Naive thymus-derived CD4-positive, alpha-beta T cell (primary cell): ENCODE measurements at regions not wholly inside any gene's neighbourhood (a gene's known extent, or its start where the extent isn't known, plus 50 kb on each side); places are given as distances from the start of the nearest gene placed in this dataset.

Experiments used
- ATAC-seq: fragments of 150-1000 bp; cut with Tn5 transposase; 2 replicates; pipeline ENCODE4 v1.10.0; 2021; ENCODE audit warnings: mild to moderate bottlenecking, moderate library complexity
- CTCF ChIA-PET: fragments of 350-600 bp; sonication (Branson Sonifier 250); formaldehyde crosslinking; loops from one replicate; lab custom pipeline; 2021; ENCODE audit warnings: antibody characterized with exemption; lab: Charles Lee
- POLR2A ChIA-PET: fragments of 350-600 bp; sonication (Branson Sonifier 250); formaldehyde crosslinking; loops from one replicate; lab custom pipeline; 2021; ENCODE audit warnings: antibody characterized with exemption, inconsistent platforms; lab: Charles Lee
- DNase-seq, 9 donors: peaks; one replicate each; pipeline versions ENCODE4 v3.0.0 to v3.0.0-alpha.2; 2020 to 2022; ENCODE audit warnings: mixed read lengths in 1 of 9
- H3K27ac ChIP-seq: one replicate; pipeline ENCODE4 v1.7.0; 2013; ENCODE audit warnings: mild to moderate bottlenecking, low read depth, low read length, moderate library complexity
- H3K27me3 ChIP-seq, 2 donors: one replicate each; pipeline ENCODE4 v1.7.0; 2013; ENCODE audit warnings: low read length in 2 of 2, mild to moderate bottlenecking in 2 of 2, moderate library complexity in 2 of 2; ENCODE audit not compliant: control insufficient read depth in 2 of 2, insufficient read depth in 2 of 2
- H3K36me3 ChIP-seq, 3 experiments: 1 replicate in 2 of 3; 2 replicates in 1 of 3; pipeline ENCODE4 v1.7.0; 2013; ENCODE audit warnings: low read length in 3 of 3, mild to moderate bottlenecking in 3 of 3, moderate library complexity in 1 of 3; ENCODE audit not compliant: insufficient read depth in 3 of 3, control insufficient read depth in 2 of 3
- H3K4me1 ChIP-seq, 2 donors: one replicate each; pipeline ENCODE4 v1.7.0; 2013; ENCODE audit warnings: low read length in 2 of 2, mild to moderate bottlenecking in 2 of 2, moderate library complexity in 1 of 2; ENCODE audit not compliant: control insufficient read depth in 2 of 2, insufficient read depth in 2 of 2
- H3K4me3 ChIP-seq: 2 replicates; pipeline ENCODE4 v1.7.0; 2013; ENCODE audit warnings: mild to moderate bottlenecking, low read length
- H3K9me3 ChIP-seq, 3 experiments: 1 replicate in 2 of 3; 2 replicates in 1 of 3; pipeline ENCODE4 v1.7.0; 2013; ENCODE audit warnings: low read length in 3 of 3; ENCODE audit not compliant: control insufficient read depth in 2 of 3
- H3K27ac Mint-ChIP-seq, 9 donors: one replicate each; pipeline ENCODE4 v1.8.0; 2020 to 2022; ENCODE audit warnings: mixed read lengths in 9 of 9, mild to moderate bottlenecking in 8 of 9, moderate library complexity in 5 of 9, inconsistent platforms in 2 of 9
- H3K27me3 Mint-ChIP-seq, 5 donors: one replicate each; pipeline ENCODE4 v1.8.0; 2021 to 2022; ENCODE audit warnings: mixed read lengths in 5 of 5, mild to moderate bottlenecking in 1 of 5
- H3K36me3 Mint-ChIP-seq, 5 donors: one replicate each; pipeline ENCODE4 v1.8.0; 2020 to 2022; ENCODE audit warnings: mixed read lengths in 5 of 5, mild to moderate bottlenecking in 3 of 5, inconsistent platforms in 1 of 5
- H3K4me1 Mint-ChIP-seq, 7 donors: one replicate each; pipeline ENCODE4 v1.8.0; 2020 to 2022; ENCODE audit warnings: mixed read lengths in 7 of 7, mild to moderate bottlenecking in 3 of 7, inconsistent platforms in 1 of 7
- H3K4me3 Mint-ChIP-seq, 10 donors: one replicate each; pipeline ENCODE4 v1.8.0; 2020 to 2022; ENCODE audit warnings: mild to moderate bottlenecking in 10 of 10, mixed read lengths in 10 of 10, moderate library complexity in 6 of 10, inconsistent platforms in 2 of 10
- H3K9me3 Mint-ChIP-seq, 11 donors: one replicate each; pipeline ENCODE4 v1.8.0; 2020 to 2022; ENCODE audit warnings: mixed read lengths in 11 of 11, mild to moderate bottlenecking in 4 of 11, inconsistent platforms in 1 of 11, moderate library complexity in 1 of 11
- intact Hi-C, 2 donors: fragments of 100-400 bp; cut with micrococcal nuclease; formaldehyde crosslinking; loops; one replicate each; pipeline ENCODE4 v1.15.1; 2023

- DNase-seq (no peak), ATAC-seq (no peak)
- Histone ChIP-seq H3K36me3 (no peaks in the 10 kb centered on the region), H3K4me3 (no peak overlapping the region), H3K4me1 (no peaks in the 10 kb centered on the region), H3K27me3 (no peaks in the 10 kb centered on the region), H3K27ac (no peak overlapping the region), H3K9me3 (no peaks in the 10 kb centered on the region)
- H3K4me3 Mint-ChIP-seq: no peak overlapping the region
- CTCF ChIA-PET: no interaction called here
- no peaks in the 10 kb centered on the region for H3K9me3 Mint-ChIP-seq
- intact Hi-C loops: no loop called here
- H3K27ac Mint-ChIP-seq: no peak overlapping the region
- POLR2A ChIA-PET: no interaction called here
- H3K36me3 Mint-ChIP-seq: no peaks in the 10 kb centered on the region
- H3K4me1 Mint-ChIP-seq: peaks cover 0 to 12% (median 0%) of the 10 kb centered on the region in 7 donors
- H3K27me3 Mint-ChIP-seq: peaks cover 12 to 22% (median 16%) of the 10 kb centered on the region in 5 donors
Measured at GRCh38 chr11:119537306-119538253, 114.6 kb upstream of the THY1 start.

GRCh38 chr11:119536801-119537200 lies 113.8 kb upstream of the THY1 start:
- Mint-ChIP-seq H3K27ac (no peak overlapping the region), H3K27me3 (peaks cover 12 to 22% (median 16%) of the 10 kb centered on the region in 5 donors), H3K9me3 (no peaks in the 10 kb centered on the region), H3K36me3 (no peaks in the 10 kb centered on the region), H3K4me3 (no peak overlapping the region), H3K4me1 (peaks cover 0 to 12% (median 0%) of the 10 kb centered on the region in 7 donors)
- ATAC-seq (no peak), DNase-seq (no peak)
- no peaks in the 10 kb centered on the region for H3K27me3 ChIP-seq
- no peak overlapping the region for H3K4me3 ChIP-seq
- no peak overlapping the region for H3K27ac ChIP-seq
- intact Hi-C loops: no loop called here
- ChIA-PET CTCF (no interaction called here), POLR2A (no interaction called here)
- H3K4me1 ChIP-seq: no peaks in the 10 kb centered on the region
- H3K9me3 ChIP-seq: no peaks in the 10 kb centered on the region
- no peaks in the 10 kb centered on the region for H3K36me3 ChIP-seq

- H3K4me3 Mint-ChIP-seq: no peak overlapping the region
- DNase-seq (peak in 7 of 9 donors; percentile 13 to 68 (median 19)), ATAC-seq (peak; percentile 84)
- H3K27me3 Mint-ChIP-seq: peaks cover 8 to 22% (median 16%) of the 10 kb centered on the region in 5 donors
- no peaks in the 10 kb centered on the region for H3K36me3 Mint-ChIP-seq
- no peaks in the 10 kb centered on the region for H3K9me3 ChIP-seq
- H3K4me1 Mint-ChIP-seq: peaks cover 0 to 9% (median 0%) of the 10 kb centered on the region in 7 donors
- H3K4me1 ChIP-seq: no peaks in the 10 kb centered on the region
- ChIA-PET POLR2A (interaction anchor here (0.5 kb wide), 1 partner anchor 653 kb away, joined by 3 read pairs; no protein-coding TSS in a partner anchor), CTCF (interaction anchor here (0.6 kb wide), 1 partner anchor 108 kb away, joined by 3 read pairs; no protein-coding TSS in a partner anchor)
- no peaks in the 10 kb centered on the region for H3K27me3 ChIP-seq
- H3K36me3 ChIP-seq: no peaks in the 10 kb centered on the region
- intact Hi-C loops: loop anchor here in 1 of 2 donors (1.0 kb wide), 1 partner anchor 53 kb away; no protein-coding TSS in a partner anchor
- no peak overlapping the region for H3K4me3 ChIP-seq
- H3K9me3 Mint-ChIP-seq: no peaks in the 10 kb centered on the region
- no peak overlapping the region for H3K27ac ChIP-seq
- H3K27ac Mint-ChIP-seq: no peak overlapping the region
Measured at GRCh38 chr11:119533921-119534736, 111.2 kb upstream of the THY1 start.

- H3K4me3 Mint-ChIP-seq: no peak overlapping the region
- intact Hi-C loops: no loop called here
- H3K4me1 Mint-ChIP-seq: peaks cover 0 to 7% (median 0%) of the 10 kb centered on the region in 7 donors
- POLR2A ChIA-PET: interaction anchor here (0.5 kb wide), 1 partner anchor 654 kb away, joined by 3 read pairs; no protein-coding TSS in a partner anchor
- Histone ChIP-seq H3K9me3 (no peaks in the 10 kb centered on the region), H3K4me3 (no peak overlapping the region), H3K27ac (no peak overlapping the region), H3K36me3 (no peaks in the 10 kb centered on the region), H3K27me3 (no peaks in the 10 kb centered on the region), H3K4me1 (no peaks in the 10 kb centered on the region)
- H3K27me3 Mint-ChIP-seq: peaks cover 8 to 22% (median 16%) of the 10 kb centered on the region in 5 donors
- ATAC-seq (no peak), DNase-seq (no peak)
- no peak overlapping the region for H3K27ac Mint-ChIP-seq
- H3K9me3 Mint-ChIP-seq: no peaks in the 10 kb centered on the region
- H3K36me3 Mint-ChIP-seq: no peaks in the 10 kb centered on the region
- CTCF ChIA-PET: interaction anchor here (0.6 kb wide), 2 partner anchors 108 to 785 kb away, joined by 3 read pairs; no protein-coding TSS in a partner anchor
Measured at GRCh38 chr11:119533462-119533861, 110.5 kb upstream of the THY1 start.

- Mint-ChIP-seq H3K27me3 (peaks cover 5 to 22% (median 13%) of the 10 kb centered on the region in 5 donors), H3K9me3 (no peaks in the 10 kb centered on the region), H3K4me3 (no peak overlapping the region), H3K27ac (no peak overlapping the region), H3K4me1 (peaks cover 0 to 5% (median 0%) of the 10 kb centered on the region in 7 donors), H3K36me3 (no peaks in the 10 kb centered on the region)
- H3K36me3 ChIP-seq: no peaks in the 10 kb centered on the region
- no peak for DNase-seq
- no peaks in the 10 kb centered on the region for H3K27me3 ChIP-seq
- intact Hi-C loops: no loop called here
- ATAC-seq: no peak
- no peaks in the 10 kb centered on the region for H3K4me1 ChIP-seq
- CTCF ChIA-PET: no interaction called here
- POLR2A ChIA-PET: no interaction called here
- no peak overlapping the region for H3K4me3 ChIP-seq
- no peak overlapping the region for H3K27ac ChIP-seq
- no peaks in the 10 kb centered on the region for H3K9me3 ChIP-seq
Measured at GRCh38 chr11:119532551-119532950, 109.6 kb upstream of the THY1 start.

- H3K9me3 ChIP-seq: no peaks in the 10 kb centered on the region
Measured at GRCh38 chr11:119531623-119532022, 108.7 kb upstream of the THY1 start.

More at GRCh38 chr11:119531623-119532022, 108.7 kb upstream of the THY1 start:
- Mint-ChIP-seq H3K36me3 (no peaks in the 10 kb centered on the region), H3K4me1 (peaks cover 0 to 5% (median 0%) of the 10 kb centered on the region in 7 donors), H3K9me3 (no peaks in the 10 kb centered on the region), H3K27me3 (peaks cover 5 to 17% (median 12%) of the 10 kb centered on the region in 5 donors), H3K27ac (no peak overlapping the region), H3K4me3 (no peak overlapping the region)
- Histone ChIP-seq H3K4me3 (no peak overlapping the region), H3K27me3 (no peaks in the 10 kb centered on the region), H3K36me3 (no peaks in the 10 kb centered on the region), H3K27ac (no peak overlapping the region), H3K4me1 (no peaks in the 10 kb centered on the region)
- DNase-seq (no peak), ATAC-seq (no peak)
- intact Hi-C loops: no loop called here
- ChIA-PET CTCF (no interaction called here), POLR2A (no interaction called here)
